Limb (tissue), 2 donors: ENCODE measurements at regions not wholly inside any gene's neighbourhood (a gene's known extent, or its start where the extent isn't known, plus 50 kb on each side); places are given as distances from the start of the nearest gene placed in this dataset.
A peak's percentile ranks its signal among the peaks of the same experiment; 100 is the strongest.

ENCODE experiments used
- DNase-seq, 2 donors: peaks; one replicate each; pipeline ENCODE4 v3.0.0-alpha.2; 2016; ENCODE audit errors: extremely low spot score in 2 of 2

GRCh38 chr1:38474738-38475623, 384.6 kb downstream of the RRAGC start:
- no peak for DNase-seq

- DNase-seq: no peak
These were observed 393.1 kb downstream of the RRAGC start for GRCh38 chr1:38466487-38466886.

GRCh38 chr1:38465460-38465859, 394.1 kb downstream of the RRAGC start:
- DNase-seq: no peak

- DNase-seq: no peak
These were observed 395.4 kb downstream of the RRAGC start for GRCh38 chr1:38464071-38464661.

GRCh38 chr1:38463074-38463473, 396.5 kb downstream of the RRAGC start:
- DNase-seq: no peak

- no peak for DNase-seq
These were observed 403.1 kb downstream of the RRAGC start for GRCh38 chr1:38456531-38456876.

- no peak for DNase-seq
These were observed 403.6 kb downstream of the RRAGC start for GRCh38 chr1:38455829-38456530.

GRCh38 chr1:38454749-38455441, 404.7 kb downstream of the RRAGC start:
- DNase-seq: no peak

- no peak for DNase-seq
These were observed 405.3 kb downstream of the RRAGC start for GRCh38 chr1:38454236-38454635.

GRCh38 chr1:38452246-38452645, 405.7 kb upstream of the POU3F1 start:
- no peak for DNase-seq

GRCh38 chr1:38451541-38451993, 405.0 kb upstream of the POU3F1 start:
- peak in 1 of 2 donors; percentile 47 for DNase-seq

GRCh38 chr1:38448893-38449292, 402.3 kb upstream of the POU3F1 start:
- no peak for DNase-seq

GRCh38 chr1:38446936-38447335, 400.3 kb upstream of the POU3F1 start:
- DNase-seq: no peak

GRCh38 chr1:38444770-38445442, 398.3 kb upstream of the POU3F1 start:
- DNase-seq: no peak

- DNase-seq: peak in 1 of 2 donors; percentile 37
These were observed 397.7 kb upstream of the POU3F1 start for GRCh38 chr1:38444311-38444710.

GRCh38 chr1:38440402-38440801, 393.8 kb upstream of the POU3F1 start:
- no peak for DNase-seq

- no peak for DNase-seq
These were observed 390.2 kb upstream of the POU3F1 start for GRCh38 chr1:38436749-38437148.

- no peak for DNase-seq
These were observed 389.4 kb upstream of the POU3F1 start for GRCh38 chr1:38436006-38436405.

- no peak for DNase-seq
These were observed 386.6 kb upstream of the POU3F1 start for GRCh38 chr1:38433084-38433722.

- no peak for DNase-seq
These were observed 385.2 kb upstream of the POU3F1 start for GRCh38 chr1:38431535-38432376.
